ENCODE measurements at regions not wholly inside any gene's neighbourhood (a gene's known extent, or its start where the extent isn't known, plus 50 kb on each side); places are given as distances from the start of the nearest gene placed in this dataset.

DNA sequence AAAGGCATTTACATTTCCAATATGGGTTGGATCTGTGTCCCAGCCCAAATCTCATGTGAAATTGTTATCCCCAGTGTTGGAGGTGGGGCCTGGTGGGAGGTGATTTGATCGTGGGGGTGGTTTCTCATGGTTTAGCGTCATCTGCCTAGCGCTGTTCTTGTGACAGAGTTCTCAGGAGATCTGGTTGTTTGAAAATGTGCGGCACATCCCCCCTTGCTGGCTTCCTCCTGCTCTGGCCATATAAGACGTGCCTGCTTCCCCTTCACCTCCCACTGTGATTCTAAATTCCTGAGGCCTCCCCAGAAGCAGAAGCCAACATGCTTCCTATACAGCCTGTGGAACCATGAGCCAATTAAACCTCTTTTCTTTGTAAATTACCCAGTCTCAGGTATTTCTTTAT lies 126.2 kb upstream of the FNDC3A start:
- no peak for TF ChIP-seq POLR2AphosphoS5 (IDR thresholded peaks at IDR 0.05; ENCODE audit: low read depth, low read length)
- no peak for TF ChIP-seq POLR2A (IDR thresholded peaks at IDR 0.05; ENCODE audit: low read depth, low read length)
- no peak for TF ChIP-seq TAF1 (IDR thresholded peaks at IDR 0.05; ENCODE audit: borderline replicate concordance, low read depth, low read length)
